Stomach (tissue), 4 donors: ENCODE measurements at regions not wholly inside any gene's neighbourhood (a gene's known extent, or its start where the extent isn't known, plus 50 kb on each side); places are given as distances from the start of the nearest gene placed in this dataset.

Source experiments
- POLR2A ChIP-seq, 4 donors: fragments of 450-650 bp; IDR thresholded peaks; one replicate each; pipeline ENCODE4 v1.6.1; 2016; ENCODE audit warnings: antibody characterized with exemption in 4 of 4, control low read depth in 2 of 4, mild to moderate bottlenecking in 1 of 4, moderate library complexity in 1 of 4
- POLR2AphosphoS5 ChIP-seq, 3 donors: sonication (generic); formaldehyde crosslinking; IDR thresholded peaks; one replicate each; pipeline ENCODE4 v1.6.1; 2016; ENCODE audit warnings: antibody characterized with exemption in 3 of 3
- TF ChIP-seq, protein P1 (sequence below), 7 experiments: fragments of 450-650 bp in 4 of 7; fragments of 200-600 bp in 3 of 7; sonication (generic) in 3 of 7; IDR thresholded peaks; one replicate each; pipeline ENCODE4 v1.5.1; 2016 to 2019; ENCODE audit warnings: antibody characterized with exemption in 7 of 7, control low read depth in 2 of 7, mild to moderate bottlenecking in 1 of 7

GRCh38 chr3:112759681-112760080 lies 87.0 kb downstream of the CD200R1L start:
- TF ChIP-seq, protein P1, sequence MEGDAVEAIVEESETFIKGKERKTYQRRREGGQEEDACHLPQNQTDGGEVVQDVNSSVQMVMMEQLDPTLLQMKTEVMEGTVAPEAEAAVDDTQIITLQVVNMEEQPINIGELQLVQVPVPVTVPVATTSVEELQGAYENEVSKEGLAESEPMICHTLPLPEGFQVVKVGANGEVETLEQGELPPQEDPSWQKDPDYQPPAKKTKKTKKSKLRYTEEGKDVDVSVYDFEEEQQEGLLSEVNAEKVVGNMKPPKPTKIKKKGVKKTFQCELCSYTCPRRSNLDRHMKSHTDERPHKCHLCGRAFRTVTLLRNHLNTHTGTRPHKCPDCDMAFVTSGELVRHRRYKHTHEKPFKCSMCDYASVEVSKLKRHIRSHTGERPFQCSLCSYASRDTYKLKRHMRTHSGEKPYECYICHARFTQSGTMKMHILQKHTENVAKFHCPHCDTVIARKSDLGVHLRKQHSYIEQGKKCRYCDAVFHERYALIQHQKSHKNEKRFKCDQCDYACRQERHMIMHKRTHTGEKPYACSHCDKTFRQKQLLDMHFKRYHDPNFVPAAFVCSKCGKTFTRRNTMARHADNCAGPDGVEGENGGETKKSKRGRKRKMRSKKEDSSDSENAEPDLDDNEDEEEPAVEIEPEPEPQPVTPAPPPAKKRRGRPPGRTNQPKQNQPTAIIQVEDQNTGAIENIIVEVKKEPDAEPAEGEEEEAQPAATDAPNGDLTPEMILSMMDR (IDR thresholded peaks at IDR 0.05): no peak
- TF ChIP-seq POLR2A (IDR thresholded peaks at IDR 0.05) (no peak), POLR2AphosphoS5 (IDR thresholded peaks at IDR 0.05) (no peak)
